B cell (primary cell): ENCODE measurements at regions not wholly inside any gene's neighbourhood (a gene's known extent, or its start where the extent isn't known, plus 50 kb on each side); places are given as distances from the start of the nearest gene placed in this dataset.

ENCODE experiments used
- CTCF ChIP-seq: fragments of 200-600 bp; IDR thresholded peaks from one replicate; pipeline ENCODE4 v1.8.0; 2022; ENCODE audit warnings: antibody characterized with exemption, mild to moderate bottlenecking
- EZH2 ChIP-seq: IDR thresholded peaks from 2 replicates; pipeline ENCODE4 v1.6.1; 2012; ENCODE audit warnings: borderline replicate concordance, low read depth, mild to moderate bottlenecking, moderate library complexity, low read length; ENCODE audit not compliant: insufficient read depth, poor library complexity, severe bottlenecking

- TF ChIP-seq CTCF (no peak), EZH2 (no peak)
Observed at GRCh38 chr16:63188086-63188771, 1152.0 kb upstream of the CDH8 start.
